Hindlimb muscle (tissue), 1 donor: ENCODE measurements at regions not wholly inside any gene's neighbourhood (a gene's known extent, or its start where the extent isn't known, plus 50 kb on each side); places are given as distances from the start of the nearest gene placed in this dataset.

Experiments used
- DNase-seq: peaks from one replicate; pipeline ENCODE4 v3.0.0-alpha.2; 2013

DNA sequence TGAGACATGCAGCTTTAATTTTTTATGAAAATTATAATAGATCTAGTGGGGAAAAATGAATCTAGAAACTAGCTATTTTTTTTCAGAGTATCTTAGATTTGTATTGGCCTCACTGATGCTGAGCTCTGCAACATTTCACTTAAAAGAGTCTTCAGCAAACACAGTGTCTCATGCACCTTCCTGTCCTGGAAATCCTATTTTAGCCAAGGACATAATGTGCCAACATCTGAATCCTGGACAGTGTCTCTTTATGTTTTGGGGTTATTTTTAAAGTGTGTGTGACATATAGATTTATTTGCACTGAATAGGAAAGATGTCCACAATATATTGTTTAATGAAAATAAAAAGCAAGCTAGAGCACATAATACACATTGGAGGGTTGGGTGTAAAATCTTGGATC lies 199.1 kb upstream of the FMN2 start:
- no peak for DNase-seq

DNA sequence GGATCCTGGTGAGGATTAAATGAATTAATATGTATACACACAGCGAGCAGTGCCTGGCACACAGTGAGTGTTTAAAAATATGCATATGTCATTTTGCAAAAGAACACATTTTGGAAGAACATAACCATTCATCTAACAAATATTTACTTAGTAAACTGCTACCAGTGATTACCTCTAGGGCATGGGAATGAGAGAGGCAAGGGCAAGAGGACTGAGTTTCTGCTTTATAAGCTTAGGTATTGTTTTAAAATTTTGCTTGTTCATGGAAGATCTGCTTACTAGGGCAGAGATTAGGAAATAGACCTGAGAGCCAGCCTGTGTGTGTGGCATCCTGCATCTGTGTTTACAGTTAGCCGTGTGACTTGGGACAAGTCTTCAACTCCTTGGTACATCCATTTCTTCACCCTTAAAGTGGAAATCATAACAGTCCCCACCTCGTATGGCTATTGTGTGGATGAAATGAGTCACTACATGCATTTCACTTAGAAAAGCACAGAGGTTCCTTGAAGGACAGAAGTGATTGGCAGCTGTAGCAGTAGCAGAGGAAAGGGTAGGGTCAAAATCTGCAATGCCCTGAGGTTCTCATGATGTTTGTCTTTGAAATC lies 198.5 kb upstream of the FMN2 start:
- DNase-seq, result no peak

DNA sequence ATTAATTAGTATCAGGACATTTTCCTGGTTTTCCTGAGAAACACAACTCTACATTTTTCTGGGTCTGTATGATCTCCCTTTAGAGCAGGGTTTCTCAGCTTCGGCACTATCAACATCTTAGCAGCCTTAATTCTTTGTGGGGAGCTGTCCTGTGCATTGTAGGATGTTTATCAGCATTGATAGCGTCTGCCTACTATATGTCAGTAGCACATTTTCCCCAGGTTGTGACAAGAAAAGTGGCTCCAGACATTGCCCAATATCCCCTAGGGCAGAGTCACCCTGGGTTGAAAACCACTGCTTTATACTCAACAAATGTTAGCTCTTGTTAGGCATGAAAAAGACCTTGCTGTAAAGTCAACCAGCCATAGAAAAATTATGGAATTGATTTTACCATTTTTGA lies 195.1 kb upstream of the FMN2 start:
- no peak for DNase-seq

DNA sequence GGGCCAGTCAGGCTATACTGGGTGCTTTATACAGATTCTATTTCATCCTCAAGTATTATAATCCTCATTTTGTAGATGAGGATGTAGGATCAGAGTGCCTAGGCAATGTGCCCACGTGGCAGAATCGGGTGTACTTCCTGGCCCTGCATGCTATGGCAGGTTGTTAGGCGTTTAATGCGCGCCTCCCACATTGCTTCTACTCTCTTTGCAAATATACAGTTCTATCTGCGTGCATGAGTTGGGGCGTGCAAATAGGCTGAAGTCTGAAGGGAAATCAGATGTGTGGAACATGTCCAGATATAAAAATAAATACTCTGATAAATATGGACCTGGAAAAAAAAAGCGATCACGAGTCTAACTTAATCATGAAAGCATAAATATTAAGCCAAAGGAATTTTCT lies 194.7 kb upstream of the FMN2 start:
- DNase-seq, result no peak

DNA sequence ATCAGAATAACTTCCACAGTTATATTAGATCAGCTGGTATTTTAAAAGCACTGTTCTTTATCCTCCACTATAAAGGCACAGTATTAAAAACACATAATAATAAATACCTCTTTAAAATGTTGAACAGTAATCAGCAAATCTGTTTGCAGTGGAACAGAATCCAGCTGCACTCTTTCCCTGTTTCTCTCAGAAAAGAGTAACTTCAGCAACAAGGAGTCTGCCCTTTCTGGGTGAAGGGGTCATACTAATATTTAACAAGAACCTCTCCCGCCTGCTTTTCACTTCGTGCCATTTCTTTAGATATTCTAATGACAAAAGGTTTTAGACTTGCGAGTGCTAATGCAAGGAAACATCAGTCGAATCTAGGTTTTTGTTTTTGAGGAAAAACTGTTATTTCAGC lies 194.2 kb upstream of the FMN2 start:
- DNase-seq, result no peak

DNA sequence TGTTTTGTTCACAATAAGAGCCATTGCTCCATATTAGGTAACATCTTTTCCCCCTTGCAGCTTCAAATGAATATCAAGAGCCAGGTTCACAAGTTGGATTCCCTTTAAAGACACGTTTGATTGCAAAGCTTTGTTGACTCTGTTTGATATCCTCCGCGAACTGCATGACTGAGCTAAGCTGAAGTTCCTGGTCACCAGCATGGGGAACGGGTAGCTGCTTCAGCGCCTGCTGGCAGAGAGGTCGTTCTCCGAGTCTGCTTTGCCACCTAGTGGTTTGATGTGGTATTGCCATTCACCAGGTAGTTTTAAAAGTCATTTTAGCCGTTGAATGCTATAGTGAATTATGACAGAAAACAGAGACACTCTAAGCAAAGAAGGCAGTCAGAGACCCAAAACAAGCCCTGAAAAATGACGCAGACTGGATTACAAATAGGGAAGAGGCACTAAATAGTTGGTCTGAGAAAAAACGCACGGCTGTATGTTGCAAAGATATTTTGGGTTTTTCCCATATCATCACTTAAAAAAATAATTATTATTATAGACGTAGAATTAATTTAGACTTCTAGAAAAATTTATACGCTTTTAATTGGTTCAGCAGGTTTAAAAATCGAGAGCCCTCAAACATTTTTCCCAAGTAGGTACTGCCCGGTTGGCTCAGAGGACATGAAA lies 193.5 kb upstream of the FMN2 start:
- peak; percentile 74 for DNase-seq

DNA sequence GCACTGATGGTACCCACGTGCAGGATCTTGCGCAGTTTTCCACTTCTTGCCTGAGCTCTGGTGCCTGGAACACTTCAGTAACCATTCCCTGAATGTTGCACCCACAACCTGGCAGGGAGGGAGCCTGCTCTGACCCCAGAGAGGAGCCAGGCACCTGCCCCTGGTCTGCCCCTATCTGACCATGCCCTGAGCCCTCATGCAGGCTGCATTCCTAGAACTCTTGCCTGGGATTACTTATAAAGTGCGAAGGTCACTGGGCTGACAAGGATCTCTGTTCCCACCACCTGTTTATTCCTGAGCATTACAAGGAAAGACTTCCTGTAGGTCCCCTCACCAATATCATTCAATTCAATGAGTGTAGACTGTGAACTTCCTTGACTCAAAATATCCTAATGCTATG lies 191.9 kb upstream of the FMN2 start:
- no peak for DNase-seq

DNA sequence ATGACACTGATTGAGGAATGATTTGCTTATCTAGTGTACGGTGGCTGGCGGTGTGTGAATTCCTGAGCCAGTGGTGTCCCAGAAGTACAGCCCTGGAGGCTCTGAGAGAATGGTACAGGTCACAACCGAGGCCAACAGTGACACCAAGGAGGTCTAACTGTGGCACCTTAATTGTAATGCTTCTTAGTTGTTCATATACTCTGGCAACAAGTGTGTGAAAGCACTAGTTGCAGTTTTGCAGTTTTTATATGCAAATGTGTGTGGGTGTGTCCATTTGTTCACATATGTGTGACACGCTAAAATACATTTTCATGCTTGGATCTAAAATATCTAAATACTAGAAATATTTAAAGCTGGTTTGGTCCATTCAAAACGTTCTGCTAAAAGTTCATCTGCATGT lies 185.3 kb upstream of the FMN2 start:
- DNase-seq, result no peak

DNA sequence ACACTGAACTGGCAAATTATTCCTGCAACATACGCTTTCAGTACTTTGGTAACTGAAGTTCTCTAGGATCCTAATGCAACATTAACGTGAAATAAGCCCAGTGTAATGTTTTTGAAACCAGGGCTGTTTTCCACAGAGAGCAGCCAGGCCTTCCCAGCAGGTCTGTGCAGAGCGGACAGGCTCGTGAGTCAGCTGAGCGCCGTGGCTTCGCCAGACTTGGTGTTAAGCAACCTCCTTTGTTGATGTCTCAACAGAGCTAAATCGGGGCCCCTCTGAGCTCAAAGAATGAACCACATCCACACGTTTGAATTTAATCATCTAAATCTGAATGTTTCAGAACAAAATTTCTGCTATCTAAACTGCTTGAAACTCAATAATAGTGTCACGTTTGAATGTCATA lies 181.8 kb upstream of the FMN2 start:
- DNase-seq, result peak; percentile 51

DNA sequence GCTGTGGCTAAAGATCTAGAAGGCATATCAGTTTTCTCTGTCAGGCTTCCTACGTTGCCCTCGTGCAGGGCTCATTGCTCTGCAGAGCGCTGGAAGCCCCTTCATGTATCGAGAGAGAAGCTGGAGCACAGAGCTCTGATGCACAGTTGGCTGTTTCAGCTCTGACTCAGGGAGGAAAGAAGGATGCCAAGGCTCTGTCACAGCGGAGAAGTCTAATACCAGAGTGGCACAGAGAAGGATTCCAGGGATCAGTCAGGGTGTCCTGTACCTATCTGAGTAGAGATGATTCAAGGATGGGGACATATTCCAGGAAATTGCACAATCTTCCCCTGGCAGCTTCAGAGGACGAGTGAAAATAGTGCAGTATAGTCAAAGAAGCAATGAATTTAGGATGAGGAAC lies 179.2 kb upstream of the FMN2 start:
- no peak for DNase-seq

DNA sequence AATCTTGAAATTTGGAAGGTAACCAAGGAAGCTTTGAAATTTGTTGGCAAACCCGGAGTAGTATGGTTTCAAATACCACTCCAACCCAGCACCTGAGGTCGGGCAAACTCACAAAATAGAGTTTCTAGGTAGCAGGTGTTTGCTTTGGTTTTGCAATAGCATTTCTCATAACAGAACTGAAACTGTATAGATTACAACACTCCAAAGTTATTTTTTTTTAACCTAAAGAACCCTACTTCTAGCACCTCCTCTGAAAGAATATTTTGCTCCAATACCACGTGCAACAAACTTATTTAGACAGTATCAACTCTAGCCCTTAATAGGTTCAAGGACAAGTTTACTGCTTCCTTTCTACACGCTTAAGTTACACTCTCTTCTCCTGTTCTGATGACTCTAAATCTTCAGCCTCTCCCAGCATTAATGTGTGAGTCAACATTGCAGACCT lies 178.5 kb upstream of the FMN2 start:
- DNase-seq, result no peak

DNA sequence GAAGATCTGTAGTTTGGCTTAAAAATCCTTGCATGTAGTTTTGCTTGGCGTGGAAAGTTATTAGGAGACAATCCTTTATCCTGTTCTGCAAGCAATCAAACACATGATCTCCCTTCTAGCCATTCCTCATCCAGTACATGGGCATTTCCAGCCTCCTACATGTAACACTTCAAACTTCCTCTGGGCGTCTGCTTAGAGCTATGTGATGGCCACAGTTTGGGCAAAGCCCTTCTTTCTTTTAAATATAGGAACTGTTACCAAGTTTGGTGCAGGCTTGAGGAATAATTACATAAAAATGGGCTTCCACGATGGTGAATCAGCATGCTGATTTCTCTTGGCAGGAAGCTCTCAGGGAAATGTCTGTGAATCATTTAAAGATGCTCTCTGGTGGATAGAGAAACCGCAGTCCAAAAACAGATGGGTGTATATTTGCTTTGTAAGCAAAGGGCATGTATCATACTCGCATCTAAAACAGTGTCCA lies 176.9 kb upstream of the FMN2 start:
- peak; percentile 34 for DNase-seq

DNA sequence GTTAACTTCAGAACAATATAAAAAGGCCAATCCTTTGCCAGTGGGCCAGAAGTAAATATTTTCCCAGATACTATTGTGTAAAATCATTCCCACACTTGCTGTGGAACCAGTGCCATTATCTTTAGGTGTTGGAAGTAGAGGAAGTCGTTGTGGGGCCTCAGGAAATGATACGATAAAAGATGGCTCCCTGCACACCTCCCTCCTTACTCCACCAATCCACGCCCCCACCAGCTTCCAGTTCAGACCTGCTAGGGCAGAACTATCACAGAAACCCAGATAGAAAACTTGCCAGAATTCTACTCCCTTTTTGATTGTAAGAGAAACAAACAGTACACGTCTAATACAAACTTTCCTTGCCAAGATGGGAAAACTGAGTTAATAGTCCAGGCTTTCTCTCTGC lies 173.0 kb upstream of the FMN2 start:
- DNase-seq, result no peak

DNA sequence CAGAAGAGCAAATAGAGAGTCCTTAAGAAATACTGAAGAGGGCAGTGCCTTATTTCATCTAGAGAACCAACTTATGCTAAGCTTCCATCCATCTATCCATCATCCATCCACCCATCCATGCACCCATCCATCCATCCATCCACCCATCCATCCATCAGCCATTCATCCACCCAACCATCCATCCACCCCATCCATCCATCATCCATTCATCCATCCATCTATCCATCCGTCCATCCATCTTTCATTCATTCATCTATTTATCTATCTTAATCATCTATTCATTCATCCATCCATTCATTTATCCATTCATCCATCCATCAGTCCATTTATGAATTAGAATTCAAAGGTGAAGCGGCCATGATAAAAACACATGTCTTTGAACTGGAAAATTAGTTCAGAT lies 171.5 kb upstream of the FMN2 start:
- DNase-seq, result no peak

DNA sequence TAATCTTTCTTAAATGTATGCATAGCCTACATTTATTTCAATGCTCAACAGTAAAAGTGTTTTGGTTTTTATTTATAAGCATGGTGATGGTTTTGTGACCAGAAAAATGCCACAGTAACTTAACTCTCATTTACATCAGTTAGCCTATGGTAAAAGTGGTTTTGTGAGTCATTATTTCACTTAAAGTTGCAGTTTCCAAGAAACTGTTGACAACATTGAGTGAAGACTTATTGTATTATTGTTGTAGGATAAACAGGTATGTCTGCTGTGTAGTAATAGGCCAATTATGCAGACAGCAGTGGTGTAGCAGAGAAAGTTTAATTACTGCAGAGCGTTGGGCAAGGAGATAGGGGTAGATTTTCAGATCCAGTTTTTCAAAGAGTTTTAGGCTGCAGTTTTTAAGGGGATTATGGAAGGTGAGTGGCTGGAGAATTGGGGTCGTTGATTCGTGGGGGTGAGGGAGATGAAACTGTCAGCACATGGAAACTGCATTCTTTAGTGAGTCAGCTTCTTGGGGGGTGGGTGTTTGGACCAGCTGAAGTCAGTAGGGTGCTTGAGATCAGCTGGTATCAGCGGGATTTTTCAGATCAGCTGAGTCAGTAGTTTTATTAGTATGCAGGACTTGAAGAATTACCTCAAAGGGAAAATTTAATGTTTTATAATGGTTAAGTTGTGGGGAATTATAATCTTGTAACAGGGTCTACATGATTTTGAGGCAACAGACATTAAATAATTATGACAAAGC lies 168.7 kb upstream of the FMN2 start:
- DNase-seq, result no peak

DNA sequence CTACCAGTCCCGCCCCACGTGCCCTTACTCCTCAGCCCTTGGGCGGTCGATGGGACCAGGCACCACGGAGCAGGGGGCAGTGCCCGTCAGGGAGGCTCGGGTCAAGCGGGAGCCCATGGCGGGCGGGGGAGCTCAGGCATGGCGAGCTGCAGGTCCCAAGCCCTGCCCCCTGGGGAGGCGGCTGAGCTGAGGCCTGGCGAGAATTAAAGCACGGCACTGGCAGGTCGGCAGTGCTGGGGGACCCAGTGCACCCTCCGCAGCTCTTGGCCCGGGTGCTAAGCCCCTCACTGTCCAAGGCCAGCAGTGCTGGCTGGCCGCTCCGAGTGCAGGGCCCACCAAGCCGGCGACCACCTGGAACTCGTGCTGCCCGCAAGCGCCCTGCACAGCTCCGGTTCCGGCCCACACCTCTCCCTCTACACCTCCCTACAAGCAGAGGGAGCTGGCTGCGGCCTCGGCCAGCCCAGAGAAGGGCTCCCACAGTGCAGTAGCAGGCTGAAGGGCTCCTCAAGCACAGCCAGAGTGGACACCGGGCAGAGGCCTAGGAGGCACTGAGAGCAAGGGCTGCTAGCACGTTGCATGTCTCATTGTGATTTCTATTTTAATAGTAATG lies 166.8 kb upstream of the FMN2 start:
- no peak for DNase-seq

DNA sequence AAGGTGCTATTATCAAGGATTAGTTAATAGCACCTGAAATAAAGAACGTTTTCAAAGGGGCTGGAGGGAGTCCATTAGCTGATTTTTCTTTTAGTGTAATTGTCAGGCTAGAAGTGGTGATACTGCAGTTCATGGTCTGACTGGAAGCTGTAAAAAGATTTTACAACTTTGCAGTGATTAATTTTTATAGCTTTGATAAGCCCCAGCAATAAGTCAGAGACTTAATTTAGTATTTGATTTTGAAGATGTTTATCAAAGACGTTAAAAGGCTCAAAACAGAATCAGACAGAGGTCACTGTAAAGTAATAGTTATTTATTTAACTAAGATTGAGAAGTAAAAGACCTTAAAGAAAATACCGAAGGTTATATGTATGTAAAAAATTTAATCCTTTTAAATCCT lies 165.5 kb upstream of the FMN2 start:
- DNase-seq, result no peak

DNA sequence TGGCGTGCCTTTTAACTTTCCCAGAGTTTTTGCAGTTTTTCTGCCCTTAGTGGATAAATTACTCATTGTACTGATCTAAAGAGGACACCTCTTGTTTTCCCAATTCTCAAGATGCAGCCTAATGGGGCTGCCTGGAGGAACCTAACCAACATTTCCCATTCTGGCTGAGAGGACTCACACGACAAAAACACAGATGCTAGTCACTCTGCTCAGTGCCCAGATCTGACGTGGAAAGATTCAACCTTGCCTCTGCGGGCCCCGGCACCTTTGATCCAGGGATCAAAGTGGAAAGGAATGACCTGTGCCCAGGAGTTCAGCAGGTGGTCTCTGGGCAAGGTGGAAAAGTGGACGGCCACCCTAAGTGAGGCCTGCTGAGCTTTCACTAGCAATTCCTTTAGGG lies 162.4 kb upstream of the FMN2 start:
- DNase-seq, result no peak

DNA sequence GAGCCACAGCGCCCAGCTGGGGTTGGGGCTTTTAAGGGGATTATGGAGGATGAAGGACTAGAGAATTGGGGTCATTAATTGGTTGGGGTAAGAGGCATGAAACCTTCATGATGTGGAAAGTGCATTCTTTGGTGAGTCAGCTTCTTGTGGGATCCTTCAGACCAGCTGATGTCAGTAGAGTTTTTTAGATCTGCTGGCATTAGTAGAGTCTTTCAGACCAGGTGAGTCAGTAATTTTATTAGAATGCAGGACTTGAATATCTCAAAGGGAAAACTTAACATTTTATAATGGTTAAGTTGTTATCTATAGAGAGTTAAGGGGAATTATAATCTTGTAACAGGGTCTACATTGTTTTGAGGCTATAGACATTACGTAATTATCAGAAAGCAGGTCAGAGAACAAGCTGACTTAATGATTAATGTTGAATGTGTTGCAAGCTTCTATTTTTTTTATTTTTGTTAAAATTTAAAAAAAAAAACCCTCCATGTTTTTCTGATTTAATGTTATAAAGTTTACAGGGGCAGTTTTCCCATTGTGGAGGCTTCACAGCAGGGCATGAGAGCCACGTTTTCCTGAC lies 160.9 kb upstream of the FMN2 start:
- DNase-seq, result no peak

DNA sequence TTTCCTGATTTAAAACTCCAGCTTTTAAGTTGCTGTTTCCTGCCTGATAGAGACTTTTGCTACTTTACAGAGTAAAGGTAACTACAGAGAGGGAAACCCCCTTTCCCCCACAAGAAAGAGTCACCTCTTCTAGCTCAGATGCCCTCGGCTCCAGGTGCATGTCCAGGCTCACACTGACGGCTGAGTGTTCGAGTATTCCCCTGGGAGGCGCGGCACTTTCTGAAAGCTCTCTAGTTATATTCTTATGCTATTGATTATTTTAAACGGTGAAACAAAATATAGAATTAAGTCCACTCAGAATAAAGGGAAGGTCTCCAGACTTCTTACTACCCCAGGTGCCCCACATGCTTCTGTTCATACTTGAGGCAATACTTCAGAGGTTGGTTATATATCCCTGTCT lies 160.3 kb upstream of the FMN2 start:
- no peak for DNase-seq

DNA sequence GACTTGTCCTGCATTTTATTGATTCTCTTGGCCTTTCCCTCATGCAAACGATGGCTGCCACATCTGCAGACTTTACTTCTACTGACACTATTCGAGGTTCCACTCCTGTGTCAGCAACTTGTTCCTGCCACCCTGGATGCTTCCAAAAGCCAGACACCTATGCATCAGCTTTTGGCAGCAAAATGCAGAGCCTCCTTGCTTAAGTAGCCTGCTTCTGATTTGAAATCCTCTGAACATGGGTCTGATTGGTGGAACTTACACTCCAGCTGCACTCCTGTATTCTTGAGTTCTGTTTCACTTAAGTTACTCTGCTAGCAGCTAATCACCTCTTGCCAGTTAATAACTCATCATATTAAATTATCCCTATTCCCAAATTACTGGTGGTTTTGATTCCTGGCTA lies 152.1 kb upstream of the FMN2 start:
- no peak for DNase-seq

DNA sequence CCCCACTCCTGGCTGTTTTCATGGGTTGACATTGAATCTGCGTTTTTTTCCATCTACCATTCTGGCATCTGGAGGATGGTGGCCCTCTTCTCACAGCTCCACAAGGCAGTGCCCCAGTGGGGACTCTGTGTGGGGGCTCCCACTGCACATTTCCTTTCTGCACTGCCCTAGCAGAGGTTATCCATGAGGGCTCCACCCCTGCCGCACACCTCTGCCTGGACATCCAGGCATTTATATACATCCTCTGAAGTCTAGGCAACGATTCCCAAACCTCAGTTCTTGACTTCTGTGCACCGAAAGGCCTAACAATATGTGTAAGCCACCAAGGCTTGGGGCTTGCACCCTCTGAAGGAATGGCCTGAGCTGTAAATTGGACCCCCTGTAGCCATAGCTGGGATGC lies 147.9 kb upstream of the FMN2 start:
- no peak for DNase-seq

DNA sequence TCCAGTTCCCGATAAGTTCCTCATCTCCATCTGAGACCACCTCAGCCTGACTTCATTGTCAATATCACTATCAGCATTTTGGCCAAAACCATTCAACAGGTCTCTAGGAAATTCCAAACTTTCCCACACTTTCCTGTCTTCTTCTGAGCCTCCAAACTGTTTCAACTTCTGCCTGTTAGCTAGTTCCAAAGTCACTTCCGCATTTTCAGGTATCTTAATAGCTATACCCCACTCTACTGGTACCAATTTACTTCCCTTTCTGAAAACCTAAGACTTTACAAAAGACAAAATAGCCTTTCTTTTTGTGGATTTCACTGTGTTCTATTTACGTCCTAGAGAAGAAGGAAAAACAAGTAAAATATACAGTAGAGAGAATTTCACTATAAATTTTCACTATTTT lies 147.0 kb upstream of the FMN2 start:
- no peak for DNase-seq
